Neuronal stem cell (in vitro differentiated cells): ENCODE measurements at regions not wholly inside any gene's neighbourhood (a gene's known extent, or its start where the extent isn't known, plus 50 kb on each side); places are given as distances from the start of the nearest gene placed in this dataset.

ENCODE experiments used
- DNase-seq: peaks from one replicate; pipeline ENCODE4 v3.0.0-alpha.2; 2013; ENCODE audit warnings: low spot score
- H2AFZ ChIP-seq: one replicate; pipeline ENCODE4 v1.6.1; 2013; ENCODE audit warnings: mild to moderate bottlenecking, low read length, inconsistent platforms
- H2AK5ac ChIP-seq: 2 replicates; pipeline ENCODE4 v1.6.1; 2013; ENCODE audit warnings: low read depth, mild to moderate bottlenecking, inconsistent platforms, low read length, moderate library complexity, mixed read lengths
- H2BK120ac ChIP-seq: 2 replicates; pipeline ENCODE4 v1.6.1; 2013; ENCODE audit warnings: low read depth, mild to moderate bottlenecking, inconsistent platforms, low read length, moderate library complexity, mixed read lengths
- H2BK12ac ChIP-seq: one replicate; pipeline ENCODE4 v1.6.1; 2013; ENCODE audit warnings: low read length, inconsistent platforms
- H2BK15ac ChIP-seq: 2 replicates; pipeline ENCODE4 v1.6.1; 2013; ENCODE audit warnings: mild to moderate bottlenecking, low read length, inconsistent platforms, mixed read lengths
- H2BK5ac ChIP-seq: one replicate; pipeline ENCODE4 v1.6.1; 2013; ENCODE audit warnings: inconsistent platforms, mild to moderate bottlenecking, low read length, moderate library complexity
- H3K14ac ChIP-seq: one replicate; pipeline ENCODE4 v1.6.1; 2013; ENCODE audit warnings: low read length, inconsistent platforms
- H3K18ac ChIP-seq: 2 replicates; pipeline ENCODE4 v1.6.1; 2013; ENCODE audit warnings: low read length, inconsistent platforms
- H3K23ac ChIP-seq: 2 replicates; pipeline ENCODE4 v1.6.1; 2013; ENCODE audit warnings: low read depth, mild to moderate bottlenecking, mixed read lengths, low read length, inconsistent platforms; ENCODE audit not compliant: poor library complexity
- H3K27ac ChIP-seq: replicated peaks from 3 replicates; pipeline ENCODE4 v1.5.1; 2013; ENCODE audit warnings: low read length, inconsistent platforms
- H3K27me3 ChIP-seq, 3 experiments: 2 replicates each; pipeline ENCODE4 v1.6.1; 2013; ENCODE audit warnings: low read length in 3 of 3, mild to moderate bottlenecking in 2 of 3, inconsistent platforms in 1 of 3, low read depth in 1 of 3, mixed read lengths in 1 of 3, moderate library complexity in 1 of 3; ENCODE audit not compliant: control insufficient read depth in 3 of 3, insufficient read depth in 3 of 3
- H3K36me3 ChIP-seq, 2 donors: replicated peaks in 1 of 2; 2 replicates each; pipeline ENCODE4 v1.6.1; 2013; ENCODE audit warnings: low read length in 2 of 2; ENCODE audit not compliant: control insufficient read depth in 2 of 2, insufficient read depth in 2 of 2
- H3K4ac ChIP-seq: 2 replicates; pipeline ENCODE4 v1.6.1; 2013; ENCODE audit warnings: inconsistent platforms, mild to moderate bottlenecking, low read length, moderate library complexity
- H3K4me1 ChIP-seq, 2 donors: 1 replicate in 1 of 2; 2 replicates in 1 of 2; pipeline ENCODE4 v1.6.1; 2013; ENCODE audit warnings: low read length in 2 of 2, low read depth in 1 of 2; ENCODE audit not compliant: control insufficient read depth in 2 of 2, insufficient read depth in 1 of 2
- H3K4me2 ChIP-seq: one replicate; pipeline ENCODE4 v1.6.1; 2013; ENCODE audit warnings: mild to moderate bottlenecking, low read length, inconsistent platforms; ENCODE audit not compliant: insufficient read depth, poor library complexity, severe bottlenecking
- H3K4me3 ChIP-seq, 2 donors: 2 replicates each; pipeline ENCODE4 v1.5.1; 2013; ENCODE audit warnings: low read length in 2 of 2, mild to moderate bottlenecking in 2 of 2, inconsistent platforms in 1 of 2, moderate library complexity in 1 of 2
- H3K79me1 ChIP-seq: one replicate; pipeline ENCODE4 v1.6.1; 2013; ENCODE audit warnings: low read depth, mild to moderate bottlenecking, inconsistent platforms, low read length, moderate library complexity
- H3K9ac ChIP-seq: one replicate; pipeline ENCODE4 v1.6.1; 2013; ENCODE audit warnings: mild to moderate bottlenecking, low read depth, low read length, inconsistent platforms; ENCODE audit not compliant: poor library complexity
- H3K9me3 ChIP-seq, 2 donors: replicated peaks in 1 of 2; 2 replicates each; pipeline versions ENCODE3 to v1.6.1; 2013; ENCODE audit warnings: low read length in 2 of 2, mild to moderate bottlenecking in 2 of 2, inconsistent platforms in 1 of 2, low read depth in 1 of 2, mixed read lengths in 1 of 2, moderate library complexity in 1 of 2; ENCODE audit not compliant: control insufficient read depth in 2 of 2, insufficient read depth in 1 of 2
- H4K8ac ChIP-seq: one replicate; pipeline ENCODE4 v1.6.1; 2013; ENCODE audit warnings: low read depth, mild to moderate bottlenecking, inconsistent platforms, low read length, moderate library complexity
- H4K91ac ChIP-seq: one replicate; pipeline ENCODE4 v1.6.1; 2013; ENCODE audit warnings: low read length, low read depth, mild to moderate bottlenecking, inconsistent platforms; ENCODE audit not compliant: poor library complexity
- WGBS, 2 donors: extraction: QIAGEN DNeasy Blood & Tissue Kit; methylation state at CpG; one replicate each; pipeline ENCODE4 v1.1.7; 2013; ENCODE audit warnings: missing lambda C conversion rate in 2 of 2, mixed read lengths in 1 of 2; ENCODE audit not compliant: insufficient read length in 2 of 2, insufficient replicate concordance in 1 of 2; ENCODE audit errors: extremely low coverage in 2 of 2; 5-methylcytosine and 5-hydroxymethylcytosine counted together

DNA sequence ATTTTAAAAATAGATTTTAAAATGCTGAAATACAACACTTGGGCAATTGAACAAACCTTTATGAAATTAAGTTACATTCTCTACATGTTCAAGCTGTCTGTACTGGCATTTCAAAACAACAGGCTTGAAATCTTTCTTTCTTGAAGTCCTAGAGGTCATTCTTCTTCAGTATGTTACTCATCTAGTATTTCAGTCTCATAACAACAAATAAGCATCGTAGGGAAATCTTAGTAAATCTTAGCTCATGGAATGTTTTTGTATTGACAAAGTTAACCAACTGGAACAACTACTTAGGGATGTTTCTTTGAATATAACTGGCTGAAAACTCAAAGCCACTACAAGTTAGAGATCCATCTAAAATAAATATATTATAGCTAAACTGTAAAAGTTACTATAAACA, 96.6 kb downstream of the KIF2B start:
- no peak overlapping the region for H3K23ac ChIP-seq
- no peak overlapping the region for H4K91ac ChIP-seq
- H3K9ac ChIP-seq = no peak overlapping the region
- no peak overlapping the region for H4K8ac ChIP-seq
- no peak overlapping the region for H3K14ac ChIP-seq
- H3K27me3 ChIP-seq = no peaks in the 10 kb centered on the region
- peaks cover 0 to 5% of the 10 kb centered on the region in 2 donors for H3K4me1 ChIP-seq
- no peaks in the 10 kb centered on the region for H3K79me1 ChIP-seq
- H3K4me2 ChIP-seq = no peak overlapping the region
- no peak overlapping the region for H2BK120ac ChIP-seq
- H3K4ac ChIP-seq = no peak overlapping the region
- no peak overlapping the region for H3K18ac ChIP-seq
- no peak overlapping the region for H2AK5ac ChIP-seq
- no peak overlapping the region for H3K4me3 ChIP-seq
- H2BK5ac ChIP-seq = no peak overlapping the region
- no peak overlapping the region for H2AFZ ChIP-seq
- no peak overlapping the region for H3K27ac ChIP-seq
- no peak overlapping the region for H2BK15ac ChIP-seq
- no peak overlapping the region for H2BK12ac ChIP-seq
- DNase-seq = no peak
- WGBS, 2 donors = no CpG with 5 or more reads among the region's 1 CpG
- H3K36me3 ChIP-seq = no peaks in the 10 kb centered on the region
- H3K9me3 ChIP-seq = no peaks in the 10 kb centered on the region

DNA sequence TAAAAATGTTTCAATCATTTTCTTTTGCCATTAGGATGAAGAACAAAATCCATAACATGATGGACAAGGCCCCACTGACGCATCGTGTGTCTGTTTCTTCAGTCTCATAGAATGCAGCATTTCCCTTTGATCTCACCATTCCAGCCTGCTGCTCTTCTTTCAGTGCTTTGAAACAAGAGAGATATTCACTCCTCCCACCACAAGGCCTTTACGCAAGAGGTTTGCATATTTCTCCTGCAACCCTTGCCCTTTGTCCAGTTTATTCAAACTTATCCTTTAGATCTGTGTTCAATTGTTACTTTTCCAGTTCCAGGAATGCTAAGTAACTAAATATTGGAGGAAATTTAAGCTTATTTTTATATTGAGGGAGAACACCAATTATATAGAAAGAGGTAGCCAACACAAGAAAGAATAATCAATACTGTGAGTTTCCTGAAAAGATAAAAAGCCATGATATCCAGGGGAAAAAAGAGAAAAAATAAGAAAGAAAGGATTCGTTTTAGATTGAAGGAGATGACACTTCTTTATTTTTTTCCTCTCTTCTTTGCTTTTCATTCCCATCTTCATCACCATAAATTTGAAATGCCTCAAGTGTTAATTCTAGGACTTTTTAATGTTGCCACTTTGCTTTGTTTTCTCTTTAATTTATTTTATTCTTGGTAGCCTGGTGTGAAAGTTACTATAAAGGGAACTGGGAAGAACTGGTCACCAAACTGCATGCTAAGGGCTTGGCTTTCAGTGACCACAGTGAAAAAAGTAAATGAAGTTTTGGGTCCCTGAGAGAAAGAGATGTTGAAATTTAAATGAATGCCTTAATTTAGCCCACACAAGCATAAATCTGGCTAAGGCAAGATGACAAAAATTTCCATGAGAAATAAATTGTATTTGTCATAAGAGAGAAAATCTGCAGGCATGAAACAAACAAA, 102.1 kb downstream of the KIF2B start:
- WGBS, 2 donors = no CpG with 5 or more reads among the region's 4 CpGs

DNA sequence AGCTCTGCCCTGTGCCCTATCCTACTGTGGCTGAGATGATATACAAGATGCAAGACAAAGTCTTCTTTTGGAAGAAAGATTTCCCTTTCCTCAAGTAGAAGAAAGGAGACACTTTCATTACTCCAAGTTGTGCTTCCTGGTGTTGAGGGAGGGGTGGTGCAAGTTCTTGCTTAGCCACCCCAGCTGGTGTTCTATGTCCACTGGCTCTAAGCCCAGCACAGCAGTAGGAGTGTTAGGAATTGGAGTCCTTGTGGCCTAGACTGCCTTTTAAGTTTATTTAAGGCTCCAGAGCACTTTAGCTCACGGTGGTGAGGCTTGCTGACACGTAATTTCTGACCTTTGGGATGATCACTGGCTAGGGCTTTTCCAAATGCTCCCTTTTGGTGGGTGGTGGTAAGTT, 109.7 kb downstream of the KIF2B start:
- WGBS, 2 donors = no CpG with 5 or more reads among the region's 2 CpGs
- H4K8ac ChIP-seq = no peak overlapping the region

More for the DNA sequence above, 102.1 kb downstream of the KIF2B start:
- H4K8ac ChIP-seq = no peak overlapping the region
- H2AK5ac ChIP-seq = no peak overlapping the region
- no peak overlapping the region for H2BK15ac ChIP-seq
- no peak overlapping the region for H3K18ac ChIP-seq
- H2BK5ac ChIP-seq = no peak overlapping the region
- H3K27me3 ChIP-seq = no peaks in the 10 kb centered on the region
- no peak overlapping the region for H4K91ac ChIP-seq
- no peak overlapping the region for H3K14ac ChIP-seq
- no peak overlapping the region for H3K4me3 ChIP-seq
- H3K4ac ChIP-seq = no peak overlapping the region
- no peaks in the 10 kb centered on the region for H3K79me1 ChIP-seq
- no peak overlapping the region for H2BK12ac ChIP-seq
- no peak overlapping the region for H3K27ac ChIP-seq
- DNase-seq = peak; percentile 4
- no peak overlapping the region for H3K4me2 ChIP-seq
- peaks cover 0 to 12% of the 10 kb centered on the region in 2 donors for H3K4me1 ChIP-seq
- H3K9ac ChIP-seq = no peak overlapping the region
- no peaks in the 10 kb centered on the region for H3K36me3 ChIP-seq
- no peaks in the 10 kb centered on the region for H3K9me3 ChIP-seq
- no peak overlapping the region for H2BK120ac ChIP-seq
- no peak overlapping the region for H3K23ac ChIP-seq
- peak overlapping the region; percentile 73 for H2AFZ ChIP-seq

DNA sequence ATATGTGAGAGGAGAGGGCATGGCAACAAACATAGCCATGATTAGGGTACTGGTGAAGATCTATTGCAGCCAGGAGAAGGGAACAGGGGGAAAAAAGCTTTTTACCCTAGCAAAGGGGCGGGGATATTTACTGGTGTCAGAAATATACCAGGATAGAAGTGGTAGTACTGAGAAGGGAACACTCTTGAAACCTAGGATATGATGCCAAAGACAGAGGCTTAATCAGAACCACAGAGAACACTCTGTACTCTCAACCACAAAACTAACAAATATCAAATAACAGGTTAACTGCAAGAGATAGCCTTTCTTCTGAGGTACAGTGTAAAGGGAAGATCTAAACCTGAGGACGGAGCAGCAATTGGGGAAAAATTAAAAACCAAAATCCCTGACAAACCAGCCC, 112.2 kb downstream of the KIF2B start:
- H2AFZ ChIP-seq = no peak overlapping the region
- H2BK5ac ChIP-seq = no peak overlapping the region
- no peak overlapping the region for H2BK15ac ChIP-seq
- H3K9ac ChIP-seq = no peak overlapping the region
- H3K4me2 ChIP-seq = no peak overlapping the region
- H2BK12ac ChIP-seq = no peak overlapping the region
- H2BK120ac ChIP-seq = no peak overlapping the region
- no peak overlapping the region for H3K4ac ChIP-seq
- H3K79me1 ChIP-seq = no peaks in the 10 kb centered on the region
- no peak overlapping the region for H4K91ac ChIP-seq
- no peaks in the 10 kb centered on the region for H3K9me3 ChIP-seq
- WGBS, 2 donors = no CpG with 5 or more reads among the region's 2 CpGs
- no peaks in the 10 kb centered on the region for H3K27me3 ChIP-seq
- no peak overlapping the region for H3K4me3 ChIP-seq
- no peak overlapping the region for H3K18ac ChIP-seq
- H3K36me3 ChIP-seq = no peaks in the 10 kb centered on the region
- no peak for DNase-seq
- no peak overlapping the region for H2AK5ac ChIP-seq
- H3K14ac ChIP-seq = no peak overlapping the region
- H3K23ac ChIP-seq = no peak overlapping the region
- no peak overlapping the region for H4K8ac ChIP-seq
- H3K4me1 ChIP-seq = no peaks in the 10 kb centered on the region
- no peak overlapping the region for H3K27ac ChIP-seq

More for the DNA sequence above, 109.7 kb downstream of the KIF2B start:
- Histone ChIP-seq H2AFZ (no peak overlapping the region), H3K23ac (no peak overlapping the region), H3K79me1 (no peaks in the 10 kb centered on the region), H2BK15ac (no peak overlapping the region), H3K4me3 (no peak overlapping the region), H3K4ac (no peak overlapping the region), H3K9me3 (no peaks in the 10 kb centered on the region), H3K9ac (no peak overlapping the region), H3K18ac (no peak overlapping the region), H3K14ac (no peak overlapping the region), H3K27me3 (no peaks in the 10 kb centered on the region), H3K4me2 (no peak overlapping the region), H2BK12ac (no peak overlapping the region), H2BK5ac (no peak overlapping the region), H3K36me3 (no peaks in the 10 kb centered on the region), H3K4me1 (no peaks in the 10 kb centered on the region), H2AK5ac (no peak overlapping the region), H3K27ac (no peak overlapping the region), H2BK120ac (no peak overlapping the region), H4K91ac (no peak overlapping the region)
- DNase-seq = no peak
